ENCODE measurements at regions not wholly inside any gene's neighbourhood (a gene's known extent, or its start where the extent isn't known, plus 50 kb on each side); places are given as distances from the start of the nearest gene placed in this dataset.
"Not testable (repeated sequence)": the region's sequence is repeated elsewhere in the genome, so short reads cannot be mapped to it uniquely, and the experiment has no call there.

- no peak for DNase-seq (ENCODE audit: low read depth in 6 of 9, low spot score in 9 of 9)
- 68% methylated on average over 10 of the region's 10 CpGs for WGBS
- H3K9me3 ChIP-seq (ENCODE audit: control insufficient read depth in 2 of 2, insufficient read depth in 1 of 2, low read length in 1 of 2), result peaks cover 0 to 7% of the 10 kb centered on the region in 2 donors
Observed at GRCh38 chr14:44873536-44873935, 88.2 kb downstream of the KLHL28 start.

GRCh38 chr14:44866770-44867169, 95.0 kb downstream of the KLHL28 start:
- Histone ChIP-seq H3K27me3 (ENCODE audit: control insufficient read depth in 2 of 2, insufficient read depth in 1 of 2, low read length in 1 of 2) (no peaks in the 10 kb centered on the region), H3K9me3 (ENCODE audit: control insufficient read depth in 2 of 2, insufficient read depth in 1 of 2, low read length in 1 of 2) (peaks cover 0 to 3% of the 10 kb centered on the region in 2 donors), H3K4me3 (ENCODE audit: low read length in 2 of 2) (no peak overlapping the region), H3K36me3 (ENCODE audit: control insufficient read depth in 2 of 2, insufficient read depth in 2 of 2, low read length in 1 of 2) (no peaks in the 10 kb centered on the region), H3K4me1 (ENCODE audit: control insufficient read depth in 2 of 2, insufficient read depth in 2 of 2, low read length in 2 of 2) (no peaks in the 10 kb centered on the region), H3K27ac (ENCODE audit: low read depth in 1 of 2, low read length in 1 of 2) (no peak overlapping the region)
- 96% methylated on average over 1 of the region's 1 CpG for WGBS
- DNase-seq (ENCODE audit: low read depth in 6 of 9, low spot score in 9 of 9), result no peak

More at GRCh38 chr14:44873536-44873935, 88.2 kb downstream of the KLHL28 start:
- Histone ChIP-seq H3K4me1 (ENCODE audit: control insufficient read depth in 2 of 2, insufficient read depth in 2 of 2, low read length in 2 of 2) (no peaks in the 10 kb centered on the region), H3K27ac (ENCODE audit: low read depth in 1 of 2, low read length in 1 of 2) (no peak overlapping the region), H3K36me3 (ENCODE audit: control insufficient read depth in 2 of 2, insufficient read depth in 2 of 2, low read length in 1 of 2) (no peaks in the 10 kb centered on the region), H3K27me3 (ENCODE audit: control insufficient read depth in 2 of 2, insufficient read depth in 1 of 2, low read length in 1 of 2) (no peaks in the 10 kb centered on the region), H3K4me3 (ENCODE audit: low read length in 2 of 2) (no peak overlapping the region)

DNA sequence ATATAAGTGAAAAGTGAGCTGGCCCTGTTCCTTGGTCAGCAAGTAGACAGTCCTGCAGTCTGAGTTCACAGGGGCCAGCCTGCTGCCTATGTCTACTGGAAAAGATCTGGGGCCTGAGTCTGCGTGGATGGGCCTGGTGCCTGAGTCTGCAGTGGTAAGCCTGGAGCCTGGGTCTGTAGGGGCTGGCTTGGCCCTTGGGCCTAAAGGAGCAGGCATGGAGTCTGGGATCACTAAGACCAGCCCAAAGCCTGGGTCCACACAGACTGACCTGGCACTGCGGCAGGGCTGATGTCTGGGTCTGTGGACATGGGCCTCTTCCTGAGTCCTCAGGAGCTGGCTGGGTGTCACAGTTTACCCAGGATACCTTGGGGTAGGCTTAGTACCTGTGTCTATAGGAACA, 95.4 kb downstream of the KLHL28 start:
- Histone ChIP-seq H3K4me3 (ENCODE audit: low read length in 2 of 2) (no peak overlapping the region), H3K36me3 (ENCODE audit: control insufficient read depth in 2 of 2, insufficient read depth in 2 of 2, low read length in 1 of 2) (no peaks in the 10 kb centered on the region), H3K27ac (ENCODE audit: low read depth in 1 of 2, low read length in 1 of 2) (no peak overlapping the region), H3K27me3 (ENCODE audit: control insufficient read depth in 2 of 2, insufficient read depth in 1 of 2, low read length in 1 of 2) (no peaks in the 10 kb centered on the region), H3K9me3 (ENCODE audit: control insufficient read depth in 2 of 2, insufficient read depth in 1 of 2, low read length in 1 of 2) (peaks cover 0 to 3% of the 10 kb centered on the region in 2 donors), H3K4me1 (ENCODE audit: control insufficient read depth in 2 of 2, insufficient read depth in 2 of 2, low read length in 2 of 2) (no peaks in the 10 kb centered on the region)
- 98% methylated on average over 2 of the region's 2 CpGs for WGBS
- DNase-seq (ENCODE audit: low read depth in 6 of 9, low spot score in 9 of 9), result no peak

DNA sequence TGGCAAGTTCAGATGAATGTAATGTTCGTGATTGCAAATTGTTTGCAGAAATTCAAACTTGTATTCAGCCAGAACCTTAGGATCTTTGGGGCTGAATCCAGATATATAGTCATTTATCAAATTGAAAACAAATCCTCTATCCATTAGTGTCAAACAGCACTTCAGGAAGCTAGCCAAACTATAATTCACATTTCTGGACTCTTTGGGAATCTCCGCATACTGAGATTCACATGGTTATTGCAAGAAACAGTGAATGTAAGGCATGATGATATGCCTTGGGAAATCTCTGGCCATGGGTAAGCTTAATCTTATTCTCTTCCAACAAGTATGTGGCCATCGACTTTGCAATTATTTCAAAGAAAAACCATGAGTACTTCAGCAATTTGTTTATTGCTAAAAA, 98.5 kb downstream of the KLHL28 start:
- Histone ChIP-seq H3K27me3 (ENCODE audit: control insufficient read depth in 2 of 2, insufficient read depth in 1 of 2, low read length in 1 of 2) (no peaks in the 10 kb centered on the region), H3K27ac (ENCODE audit: low read depth in 1 of 2, low read length in 1 of 2) (no peak overlapping the region), H3K9me3 (ENCODE audit: control insufficient read depth in 2 of 2, insufficient read depth in 1 of 2, low read length in 1 of 2) (no peaks in the 10 kb centered on the region), H3K4me3 (ENCODE audit: low read length in 2 of 2) (no peak overlapping the region), H3K4me1 (ENCODE audit: control insufficient read depth in 2 of 2, insufficient read depth in 2 of 2, low read length in 2 of 2) (no peaks in the 10 kb centered on the region), H3K36me3 (ENCODE audit: control insufficient read depth in 2 of 2, insufficient read depth in 2 of 2, low read length in 1 of 2) (no peaks in the 10 kb centered on the region)
- WGBS, result 86% methylated on average over 3 of the region's 3 CpGs
- DNase-seq (ENCODE audit: low read depth in 6 of 9, low spot score in 9 of 9), result no peak

DNA sequence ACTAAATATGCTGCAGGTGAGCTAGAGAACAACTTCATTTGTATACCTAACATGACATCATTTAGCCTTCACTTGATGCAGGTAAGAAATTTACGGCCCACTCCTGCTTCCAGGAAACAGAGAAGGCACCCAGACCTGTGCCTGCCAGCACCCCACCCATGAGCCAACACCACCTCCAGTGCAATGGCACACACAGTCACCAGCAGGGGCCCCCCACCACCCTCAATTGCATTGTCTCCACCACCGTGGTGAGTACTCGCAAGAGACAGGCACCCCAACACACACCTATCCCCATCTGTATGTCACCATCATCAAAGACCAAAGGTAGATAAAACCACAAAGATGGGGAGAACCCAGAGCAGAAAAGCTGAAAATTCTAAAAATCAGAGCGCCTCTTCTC, 107.6 kb downstream of the KLHL28 start:
- H3K4me1 ChIP-seq (ENCODE audit: control insufficient read depth in 2 of 2, insufficient read depth in 2 of 2, low read length in 2 of 2), result no peaks in the 10 kb centered on the region
- no peak overlapping the region for H3K4me3 ChIP-seq (ENCODE audit: low read length in 2 of 2)
- WGBS, result 92% methylated on average over 4 of the region's 4 CpGs
- H3K9me3 ChIP-seq (ENCODE audit: control insufficient read depth in 2 of 2, insufficient read depth in 1 of 2, low read length in 1 of 2), result no peaks in the 10 kb centered on the region
- no peak overlapping the region for H3K27ac ChIP-seq (ENCODE audit: low read depth in 1 of 2, low read length in 1 of 2)
- no peak for DNase-seq (ENCODE audit: low read depth in 6 of 9, low spot score in 9 of 9)
- no peaks in the 10 kb centered on the region for H3K27me3 ChIP-seq (ENCODE audit: control insufficient read depth in 2 of 2, insufficient read depth in 1 of 2, low read length in 1 of 2)
- no peaks in the 10 kb centered on the region for H3K36me3 ChIP-seq (ENCODE audit: control insufficient read depth in 2 of 2, insufficient read depth in 2 of 2, low read length in 1 of 2)

DNA sequence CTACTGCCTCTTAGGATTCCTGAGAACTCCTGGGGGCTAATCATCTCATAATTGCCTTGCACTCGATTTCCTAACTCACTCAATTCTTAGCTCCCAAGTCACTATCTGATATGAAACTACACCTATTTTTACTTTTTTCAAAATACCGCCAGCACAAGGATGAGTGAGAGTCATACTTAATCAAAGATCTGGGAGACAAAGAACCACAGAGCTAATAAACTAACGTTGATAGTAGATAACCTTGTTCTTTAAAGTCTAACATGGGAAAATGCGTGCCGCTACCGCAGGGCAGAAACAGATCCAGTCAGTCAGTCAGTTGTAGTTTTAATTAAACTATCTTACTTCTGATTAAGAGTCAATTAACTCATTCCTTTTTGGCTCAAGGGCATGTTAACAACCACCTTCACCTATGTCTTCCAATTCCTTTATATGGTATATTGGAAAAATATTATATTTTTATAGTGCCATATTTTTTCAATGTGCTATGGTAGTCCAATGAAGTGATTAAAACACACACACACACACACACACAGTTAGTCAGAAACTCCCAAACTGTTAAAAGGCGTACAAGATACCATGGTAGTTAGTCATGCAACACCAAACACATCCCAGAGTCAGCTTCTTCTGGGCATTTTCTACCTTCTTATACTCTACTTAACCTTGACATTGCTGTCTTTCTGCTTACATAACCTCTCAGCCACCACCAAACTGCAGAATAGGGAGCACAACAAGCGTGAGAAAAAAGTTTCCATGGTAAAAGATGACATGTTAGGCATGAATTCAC, 114.0 kb downstream of the KLHL28 start:
- Histone ChIP-seq H3K9me3 (ENCODE audit: control insufficient read depth in 2 of 2, insufficient read depth in 1 of 2, low read length in 1 of 2) (no peaks in the 10 kb centered on the region), H3K4me3 (ENCODE audit: low read length in 2 of 2) (no peak overlapping the region), H3K36me3 (ENCODE audit: control insufficient read depth in 2 of 2, insufficient read depth in 2 of 2, low read length in 1 of 2) (no peaks in the 10 kb centered on the region), H3K27ac (ENCODE audit: low read depth in 1 of 2, low read length in 1 of 2) (no peak overlapping the region), H3K4me1 (ENCODE audit: control insufficient read depth in 2 of 2, insufficient read depth in 2 of 2, low read length in 2 of 2) (no peaks in the 10 kb centered on the region), H3K27me3 (ENCODE audit: control insufficient read depth in 2 of 2, insufficient read depth in 1 of 2, low read length in 1 of 2) (no peaks in the 10 kb centered on the region)
- WGBS, result 96% methylated on average over 8 of the region's 8 CpGs
- DNase-seq (ENCODE audit: low read depth in 6 of 9, low spot score in 9 of 9), result no peak

DNA sequence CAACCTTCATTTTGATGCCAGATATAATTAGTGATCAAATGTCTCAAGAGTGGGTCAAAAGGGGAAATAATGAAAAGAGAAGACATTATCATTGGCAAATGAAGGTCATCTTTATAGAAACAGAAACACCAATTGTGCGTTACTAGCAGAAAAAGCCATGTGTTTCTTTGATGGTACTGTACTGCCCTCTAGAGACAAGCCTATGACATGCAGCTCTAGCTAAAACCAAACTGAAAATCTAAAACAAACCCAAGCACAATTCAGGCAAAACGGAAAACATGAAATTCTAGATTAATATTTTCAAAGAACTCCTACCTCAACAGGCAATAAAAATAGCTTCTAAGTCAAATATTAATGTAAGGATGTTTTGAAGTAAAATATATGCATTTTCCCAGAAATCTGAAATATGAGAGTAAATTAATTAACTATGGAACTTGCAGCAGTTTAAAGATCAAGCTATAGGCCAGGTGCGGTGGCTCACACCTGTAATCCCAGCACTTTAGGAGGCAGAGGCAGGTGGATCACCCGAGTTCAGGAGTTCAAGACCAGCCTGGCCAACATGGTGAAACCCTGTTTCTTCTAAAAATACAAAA, 115.4 kb downstream of the KLHL28 start:
- H3K27me3 ChIP-seq (ENCODE audit: control insufficient read depth in 2 of 2, insufficient read depth in 1 of 2, low read length in 1 of 2), result no peaks in the 10 kb centered on the region
- no peak overlapping the region for H3K27ac ChIP-seq (ENCODE audit: low read depth in 1 of 2, low read length in 1 of 2)
- H3K9me3 ChIP-seq (ENCODE audit: control insufficient read depth in 2 of 2, insufficient read depth in 1 of 2, low read length in 1 of 2), result no peaks in the 10 kb centered on the region
- DNase-seq (ENCODE audit: low read depth in 6 of 9, low spot score in 9 of 9), result peak in 8 of 9 donors; percentile 4 to 38 (median 18)
- no peaks in the 10 kb centered on the region for H3K36me3 ChIP-seq (ENCODE audit: control insufficient read depth in 2 of 2, insufficient read depth in 2 of 2, low read length in 1 of 2)
- H3K4me1 ChIP-seq (ENCODE audit: control insufficient read depth in 2 of 2, insufficient read depth in 2 of 2, low read length in 2 of 2), result no peaks in the 10 kb centered on the region
- H3K4me3 ChIP-seq (ENCODE audit: low read length in 2 of 2), result no peak overlapping the region
- 38% methylated on average over 4 of the region's 4 CpGs for WGBS

DNA sequence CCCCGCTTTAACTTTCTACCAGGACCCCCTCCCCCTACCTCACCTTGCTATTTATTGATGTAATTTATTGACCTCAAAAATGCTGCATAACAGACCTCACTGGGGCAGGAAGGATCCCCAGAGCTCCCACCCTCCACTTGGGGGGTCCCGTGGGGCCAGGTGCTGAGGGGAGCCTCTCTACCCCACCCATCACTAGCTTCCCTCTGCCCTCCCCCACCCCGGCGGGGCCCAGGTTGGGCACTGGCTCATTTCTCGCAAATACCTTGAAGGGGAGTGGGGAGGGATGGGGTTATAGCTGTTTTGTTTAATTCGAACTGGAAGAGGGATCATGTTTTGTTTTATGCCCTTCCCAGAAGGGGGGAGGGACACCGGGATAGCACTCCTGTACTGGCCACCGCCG, 125.8 kb downstream of the KLHL28 start:
- H3K27me3 ChIP-seq (ENCODE audit: control insufficient read depth in 2 of 2, insufficient read depth in 1 of 2, low read length in 1 of 2); H3K27ac ChIP-seq (ENCODE audit: low read depth in 1 of 2, low read length in 1 of 2); H3K36me3 ChIP-seq (ENCODE audit: control insufficient read depth in 2 of 2, insufficient read depth in 2 of 2, low read length in 1 of 2); DNase-seq (ENCODE audit: low read depth in 6 of 9, low spot score in 9 of 9); H3K4me1 ChIP-seq (ENCODE audit: control insufficient read depth in 2 of 2, insufficient read depth in 2 of 2, low read length in 2 of 2); H3K4me3 ChIP-seq (ENCODE audit: low read length in 2 of 2); H3K9me3 ChIP-seq (ENCODE audit: control insufficient read depth in 2 of 2, insufficient read depth in 1 of 2, low read length in 1 of 2): not testable (repeated sequence)
- WGBS, result 90% methylated on average over 9 of the region's 9 CpGs

- no peaks in the 10 kb centered on the region for H3K36me3 ChIP-seq (ENCODE audit: control insufficient read depth in 2 of 2, insufficient read depth in 2 of 2, low read length in 1 of 2)
- H3K27me3 ChIP-seq (ENCODE audit: control insufficient read depth in 2 of 2, insufficient read depth in 1 of 2, low read length in 1 of 2), result no peaks in the 10 kb centered on the region
- no peak for DNase-seq (ENCODE audit: low read depth in 6 of 9, low spot score in 9 of 9)
- H3K4me1 ChIP-seq (ENCODE audit: control insufficient read depth in 2 of 2, insufficient read depth in 2 of 2, low read length in 2 of 2), result no peaks in the 10 kb centered on the region
- WGBS, result 82% methylated on average over 1 of the region's 1 CpG
- H3K4me3 ChIP-seq (ENCODE audit: low read length in 2 of 2), result no peak overlapping the region
- no peaks in the 10 kb centered on the region for H3K9me3 ChIP-seq (ENCODE audit: control insufficient read depth in 2 of 2, insufficient read depth in 1 of 2, low read length in 1 of 2)
- H3K27ac ChIP-seq (ENCODE audit: low read depth in 1 of 2, low read length in 1 of 2), result no peak overlapping the region
Observed at GRCh38 chr14:44833376-44834060, 128.2 kb downstream of the KLHL28 start.
